NB4 (cell line): ENCODE measurements at regions not wholly inside any gene's neighbourhood (a gene's known extent, or its start where the extent isn't known, plus 50 kb on each side); places are given as distances from the start of the nearest gene placed in this dataset.

Experiments used
- TF ChIP-seq, protein P1 (sequence below): IDR thresholded peaks from one replicate; pipeline ENCODE4 v1.5.1; 2012; ENCODE audit warnings: low read depth, low read length
- TF ChIP-seq, protein P2 (sequence below): IDR thresholded peaks from 2 replicates; pipeline ENCODE4 v1.6.1; 2011; ENCODE audit warnings: low read depth, low read length

DNA sequence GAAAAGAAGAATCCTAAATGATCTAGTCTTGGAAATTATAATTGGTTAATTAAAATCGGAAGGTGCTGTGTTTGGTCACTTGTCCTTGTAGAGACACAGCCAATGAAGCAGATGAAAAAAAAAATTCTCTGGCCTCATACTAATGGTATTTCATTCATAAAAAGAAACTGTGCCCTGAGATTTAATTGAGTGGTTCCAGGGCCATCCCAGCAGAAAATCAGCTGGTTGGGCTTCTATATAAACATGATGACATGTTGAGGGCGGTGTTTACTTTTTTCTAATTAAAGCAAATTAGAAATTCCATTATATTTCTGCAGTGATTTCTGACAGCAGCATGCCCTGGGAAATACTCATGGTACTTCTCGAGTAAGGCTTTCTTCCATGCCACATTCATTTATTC is 191.9 kb upstream of the KCNJ16 start:
- TF ChIP-seq, protein P1, sequence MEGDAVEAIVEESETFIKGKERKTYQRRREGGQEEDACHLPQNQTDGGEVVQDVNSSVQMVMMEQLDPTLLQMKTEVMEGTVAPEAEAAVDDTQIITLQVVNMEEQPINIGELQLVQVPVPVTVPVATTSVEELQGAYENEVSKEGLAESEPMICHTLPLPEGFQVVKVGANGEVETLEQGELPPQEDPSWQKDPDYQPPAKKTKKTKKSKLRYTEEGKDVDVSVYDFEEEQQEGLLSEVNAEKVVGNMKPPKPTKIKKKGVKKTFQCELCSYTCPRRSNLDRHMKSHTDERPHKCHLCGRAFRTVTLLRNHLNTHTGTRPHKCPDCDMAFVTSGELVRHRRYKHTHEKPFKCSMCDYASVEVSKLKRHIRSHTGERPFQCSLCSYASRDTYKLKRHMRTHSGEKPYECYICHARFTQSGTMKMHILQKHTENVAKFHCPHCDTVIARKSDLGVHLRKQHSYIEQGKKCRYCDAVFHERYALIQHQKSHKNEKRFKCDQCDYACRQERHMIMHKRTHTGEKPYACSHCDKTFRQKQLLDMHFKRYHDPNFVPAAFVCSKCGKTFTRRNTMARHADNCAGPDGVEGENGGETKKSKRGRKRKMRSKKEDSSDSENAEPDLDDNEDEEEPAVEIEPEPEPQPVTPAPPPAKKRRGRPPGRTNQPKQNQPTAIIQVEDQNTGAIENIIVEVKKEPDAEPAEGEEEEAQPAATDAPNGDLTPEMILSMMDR: no peak
- TF ChIP-seq, protein P2, sequence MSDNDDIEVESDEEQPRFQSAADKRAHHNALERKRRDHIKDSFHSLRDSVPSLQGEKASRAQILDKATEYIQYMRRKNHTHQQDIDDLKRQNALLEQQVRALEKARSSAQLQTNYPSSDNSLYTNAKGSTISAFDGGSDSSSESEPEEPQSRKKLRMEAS: no peak
